ENCODE measurements at regions not wholly inside any gene's neighbourhood (a gene's known extent, or its start where the extent isn't known, plus 50 kb on each side); places are given as distances from the start of the nearest gene placed in this dataset.
"Not testable (repeated sequence)": the region's sequence is repeated elsewhere in the genome, so short reads cannot be mapped to it uniquely, and the experiment has no call there.

GRCh38 chr13:39803156-39803555 is 147.7 kb downstream of the COG6 start:
- no peak for DNase-seq

- no peak for DNase-seq
These were observed 148.4 kb downstream of the COG6 start for GRCh38 chr13:39803851-39804250.

GRCh38 chr13:39804332-39805210 is 149.1 kb downstream of the COG6 start:
- no peak for DNase-seq

GRCh38 chr13:39809466-39809865 is 154.0 kb downstream of the COG6 start:
- DNase-seq: no peak

- DNase-seq: no peak
These were observed 154.8 kb downstream of the COG6 start for GRCh38 chr13:39810091-39810877.

- no peak for DNase-seq
These were observed 155.6 kb downstream of the COG6 start for GRCh38 chr13:39811051-39811450.

GRCh38 chr13:39811696-39812095 is 156.2 kb downstream of the COG6 start:
- no peak for DNase-seq

- DNase-seq: no peak
These were observed 160.1 kb downstream of the COG6 start for GRCh38 chr13:39815345-39816111.

GRCh38 chr13:39816936-39817335 is 161.5 kb downstream of the COG6 start:
- no peak for DNase-seq

GRCh38 chr13:39818953-39819352 is 163.5 kb downstream of the COG6 start:
- no peak for DNase-seq

- DNase-seq: no peak
These were observed 165.1 kb downstream of the COG6 start for GRCh38 chr13:39820606-39821005.

GRCh38 chr13:39821977-39822376 is 166.5 kb downstream of the COG6 start:
- no peak for DNase-seq

GRCh38 chr13:39822437-39822836 is 167.0 kb downstream of the COG6 start:
- no peak for DNase-seq

- DNase-seq: no peak
These were observed 167.7 kb downstream of the COG6 start for GRCh38 chr13:39823063-39823713.

- DNase-seq: no peak
These were observed 170.4 kb downstream of the COG6 start for GRCh38 chr13:39825886-39826285.

GRCh38 chr13:39835253-39835652 is 179.8 kb downstream of the COG6 start:
- DNase-seq: peak in 1 of 51 donors; percentile 1

- DNase-seq: no peak
These were observed 180.6 kb downstream of the COG6 start for GRCh38 chr13:39836038-39836437.

- not testable (repeated sequence) for DNase-seq
These were observed 182.4 kb downstream of the COG6 start for GRCh38 chr13:39837866-39838265.

GRCh38 chr13:39840201-39840600 is 184.7 kb downstream of the COG6 start:
- DNase-seq: no peak

- no peak for DNase-seq
These were observed 191.9 kb downstream of the COG6 start for GRCh38 chr13:39847336-39847735.

GRCh38 chr13:39855236-39855635 is 199.8 kb downstream of the COG6 start:
- no peak for DNase-seq
